NCI-H128 (cell line): ENCODE measurements at regions not wholly inside any gene's neighbourhood (a gene's known extent, or its start where the extent isn't known, plus 50 kb on each side); places are given as distances from the start of the nearest gene placed in this dataset.

Source experiments
- DNase-seq: peaks from one replicate; lab custom pipeline; 2025; ENCODE audit not compliant: unreplicated experiment; lab: John Stamatoyannopoulos, UW

DNA sequence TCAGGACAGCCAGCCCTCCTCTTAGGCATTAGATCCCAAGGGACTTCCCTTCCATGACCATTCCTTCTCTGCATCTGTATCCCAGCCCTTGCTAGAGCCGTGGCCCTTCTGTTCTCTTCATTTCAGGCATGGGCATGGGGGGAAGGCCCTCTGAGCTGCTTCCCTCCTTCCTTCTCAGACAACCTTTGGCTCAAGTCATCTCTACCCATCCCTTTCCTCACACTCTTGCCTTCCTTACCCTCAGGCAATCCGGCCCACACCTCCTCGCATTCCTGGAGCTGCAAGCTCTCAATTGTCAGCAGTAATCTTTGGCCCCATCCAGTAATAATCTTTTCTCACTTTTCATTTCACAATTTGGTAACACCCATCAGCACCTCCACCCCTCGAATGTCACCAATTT is 426.9 kb upstream of the JARID2 start:
- DNase-seq = no peak

DNA sequence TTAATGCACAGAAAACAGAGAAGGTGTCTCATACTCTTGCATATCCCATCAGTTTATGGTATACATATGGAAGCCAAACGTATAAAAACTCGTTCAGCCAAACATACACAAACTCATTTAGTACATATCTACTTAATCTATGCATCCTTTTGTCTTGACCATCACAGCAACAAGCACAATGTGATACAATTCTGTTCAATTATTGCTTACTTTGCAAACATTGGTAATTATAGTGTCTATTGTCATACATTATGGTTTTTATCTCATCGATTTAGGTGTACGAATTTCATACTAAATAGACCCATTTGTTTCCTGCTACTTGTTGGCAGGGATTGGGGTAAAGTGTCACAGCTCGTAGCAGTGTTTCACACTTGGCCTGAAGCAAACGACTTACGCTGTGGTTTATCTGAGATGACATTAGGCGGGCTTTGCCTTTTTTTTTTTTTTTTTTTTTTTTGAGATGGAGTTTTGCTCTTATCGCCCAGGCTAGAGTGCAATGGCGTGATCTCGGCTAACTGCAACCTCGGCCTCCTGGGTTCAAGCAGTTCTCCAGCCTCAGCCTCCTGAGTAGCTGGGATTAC is 425.9 kb upstream of the JARID2 start:
- no peak for DNase-seq

DNA sequence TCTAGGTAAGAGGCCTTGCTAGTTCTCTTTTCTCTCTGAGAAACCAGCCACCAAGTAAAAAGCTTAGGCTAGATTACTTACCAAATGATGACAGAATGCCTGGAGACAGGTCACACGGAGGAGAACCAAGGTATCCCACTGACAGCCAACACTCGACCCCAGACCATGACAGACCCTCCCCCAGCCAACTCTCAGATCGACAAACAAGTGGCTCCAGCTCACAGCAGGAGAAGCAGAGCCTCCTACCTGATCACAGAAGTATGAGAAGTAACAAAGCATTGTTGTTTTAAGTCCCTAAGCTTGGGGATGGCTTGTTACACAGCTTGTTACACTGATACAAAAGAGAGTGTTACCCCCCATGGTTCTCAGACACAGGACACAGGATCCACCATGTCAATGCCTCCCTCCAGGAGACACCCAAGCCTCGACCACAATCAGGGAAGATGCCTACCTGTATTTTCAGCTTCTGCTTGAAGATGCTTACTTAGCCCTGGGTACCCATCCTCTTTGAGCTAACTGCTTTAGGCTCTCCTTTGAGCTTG is 423.8 kb upstream of the JARID2 start:
- DNase-seq = no peak

DNA sequence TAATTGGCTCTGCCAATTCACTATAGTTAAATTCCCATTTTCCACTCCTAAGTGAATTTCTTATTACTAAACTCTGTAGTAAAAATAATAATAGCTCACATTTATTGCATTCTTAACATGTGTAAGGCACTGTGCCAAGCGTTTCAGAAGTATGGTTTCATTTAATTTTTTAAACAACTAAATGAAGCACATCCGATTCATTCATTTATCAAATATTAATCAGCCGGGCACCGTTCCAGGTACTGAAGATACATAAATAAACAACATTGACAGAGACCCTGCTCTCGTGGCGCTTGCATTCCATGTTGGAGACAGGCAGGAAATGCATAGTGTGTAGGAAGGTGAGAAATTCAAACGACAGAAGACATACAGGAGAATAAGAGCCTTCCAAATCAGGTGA is 423.2 kb upstream of the JARID2 start:
- DNase-seq = no peak

DNA sequence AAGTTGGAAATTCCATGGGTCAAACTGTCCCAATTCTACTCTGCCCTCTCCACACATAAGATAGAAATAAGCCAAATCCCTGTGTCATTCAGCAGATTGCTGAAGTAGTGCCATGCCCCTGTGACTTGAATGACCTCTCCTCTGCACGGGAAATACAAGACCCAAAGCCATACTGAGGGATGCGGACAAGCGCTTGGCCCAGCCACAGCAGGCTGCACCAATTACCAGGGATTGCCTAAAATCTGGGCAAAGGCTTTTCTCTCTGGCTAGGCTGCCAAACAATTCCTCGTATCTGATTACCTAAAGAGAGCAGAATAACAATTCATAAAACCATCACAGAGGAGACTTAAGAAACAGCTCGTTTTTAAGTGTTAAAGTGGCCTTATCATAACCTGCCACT is 421.8 kb upstream of the JARID2 start:
- DNase-seq = no peak

DNA sequence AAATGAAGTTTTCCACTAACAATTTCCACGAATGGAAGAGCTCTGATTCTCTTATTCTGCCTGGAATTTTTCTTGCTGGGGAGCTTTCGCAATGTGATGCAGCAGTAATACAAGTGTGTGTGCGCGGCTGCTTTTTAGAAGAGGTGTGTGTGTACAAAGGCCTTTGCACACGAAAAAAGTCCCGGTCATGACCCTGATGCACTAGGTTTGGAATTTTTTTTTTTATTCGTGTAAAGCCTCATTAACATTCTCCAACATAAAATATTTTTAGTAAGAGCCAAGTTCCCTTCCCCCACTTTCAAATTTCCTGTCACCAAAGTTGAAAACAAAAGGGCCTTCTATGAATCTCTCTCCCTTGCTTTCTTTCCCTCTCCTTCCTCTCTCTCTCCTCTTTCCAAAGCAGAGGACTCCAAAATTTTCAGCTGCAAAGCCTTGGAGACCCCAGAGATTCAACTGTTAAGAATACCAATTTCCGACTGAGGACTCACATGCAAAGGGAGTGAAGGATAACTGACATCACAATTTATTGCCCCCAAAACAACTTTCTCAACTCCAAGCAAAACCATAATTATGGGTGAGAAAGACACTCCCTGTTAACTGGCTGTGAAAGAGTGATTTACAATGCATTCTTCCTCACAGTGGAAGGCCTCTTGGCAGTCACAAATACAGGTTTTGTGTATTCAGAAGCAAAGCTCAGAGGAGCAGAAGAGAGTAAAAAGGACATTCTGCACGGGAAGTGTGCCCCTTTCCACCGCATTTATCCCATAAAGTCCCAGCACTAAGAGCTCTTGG is 421.2 kb upstream of the JARID2 start:
- no peak for DNase-seq

DNA sequence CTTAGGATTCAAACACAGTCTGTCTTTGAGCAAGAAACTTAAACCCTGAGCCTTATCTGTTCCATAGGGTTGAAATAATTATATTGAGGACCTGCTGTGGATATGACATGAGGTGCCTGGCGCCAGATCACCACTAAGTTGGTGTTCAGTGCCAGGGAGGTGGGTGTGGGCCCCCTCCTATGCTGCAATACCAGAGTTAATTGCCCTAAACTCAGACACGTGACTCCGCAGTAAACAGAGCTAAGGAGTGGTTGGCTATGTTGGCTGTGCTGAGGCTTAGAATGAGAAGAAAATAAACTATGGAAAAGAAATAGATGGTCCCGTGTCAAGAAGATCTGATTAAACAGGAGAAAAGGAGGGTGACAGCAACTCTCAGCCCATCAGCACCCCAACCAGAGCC is 419.4 kb upstream of the JARID2 start:
- no peak for DNase-seq

DNA sequence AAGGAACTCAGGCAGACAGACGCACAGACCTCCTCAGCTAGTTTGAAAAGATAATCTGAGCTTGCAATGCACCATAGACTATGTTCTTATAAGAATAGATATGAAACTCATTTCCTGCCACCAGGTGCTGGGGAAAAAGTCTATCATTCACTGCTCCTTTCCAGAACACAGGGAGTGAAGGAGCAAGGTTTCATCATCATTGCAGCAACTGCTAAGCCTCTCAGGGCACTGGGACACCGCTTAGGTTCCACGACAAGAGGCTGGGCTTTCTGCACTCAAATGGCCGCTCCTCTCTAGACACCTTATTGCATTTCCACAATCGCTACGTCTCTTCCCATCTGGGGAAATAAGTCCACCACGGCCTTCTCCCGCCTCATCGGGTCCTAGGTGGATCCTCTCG is 418.5 kb upstream of the JARID2 start:
- DNase-seq = no peak

DNA sequence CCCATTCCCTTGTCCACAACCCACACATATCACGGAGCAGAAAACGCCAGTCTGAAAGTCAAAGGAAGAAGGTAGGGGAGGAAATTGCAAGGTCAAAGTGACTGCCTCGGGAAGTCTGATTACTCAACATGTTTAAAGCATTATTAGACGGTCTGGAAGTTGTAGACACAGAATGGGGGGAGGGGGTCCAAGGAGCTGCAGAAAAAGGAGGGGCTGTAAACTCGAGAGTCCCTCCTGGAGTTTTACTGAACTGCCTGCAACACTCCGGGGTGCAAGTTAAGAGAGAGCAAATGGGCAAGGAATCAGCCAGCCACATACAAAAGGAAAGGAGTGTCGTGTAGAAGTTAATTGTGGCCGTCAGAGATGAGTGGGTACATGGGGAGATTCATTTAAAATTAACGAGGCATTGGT is 417.7 kb upstream of the JARID2 start:
- no peak for DNase-seq

DNA sequence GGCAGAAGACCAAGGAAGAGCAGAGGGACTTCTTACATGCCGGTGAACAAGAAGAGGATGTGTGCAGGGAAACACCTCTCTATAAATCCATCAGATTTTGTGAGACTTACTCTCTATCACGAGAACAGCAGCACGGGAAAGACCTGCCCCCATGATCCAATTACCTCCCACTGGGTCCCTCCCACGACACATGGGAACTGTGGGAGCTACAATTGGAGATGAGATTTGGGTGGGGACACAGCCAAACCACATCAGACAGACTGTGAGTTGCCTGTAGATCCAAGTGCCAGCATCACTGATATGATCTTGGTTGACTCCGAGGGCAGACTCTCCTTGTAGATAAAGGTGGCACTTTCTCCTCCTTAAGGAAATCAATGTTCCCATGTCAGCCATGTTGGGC is 414.8 kb upstream of the JARID2 start:
- no peak for DNase-seq

DNA sequence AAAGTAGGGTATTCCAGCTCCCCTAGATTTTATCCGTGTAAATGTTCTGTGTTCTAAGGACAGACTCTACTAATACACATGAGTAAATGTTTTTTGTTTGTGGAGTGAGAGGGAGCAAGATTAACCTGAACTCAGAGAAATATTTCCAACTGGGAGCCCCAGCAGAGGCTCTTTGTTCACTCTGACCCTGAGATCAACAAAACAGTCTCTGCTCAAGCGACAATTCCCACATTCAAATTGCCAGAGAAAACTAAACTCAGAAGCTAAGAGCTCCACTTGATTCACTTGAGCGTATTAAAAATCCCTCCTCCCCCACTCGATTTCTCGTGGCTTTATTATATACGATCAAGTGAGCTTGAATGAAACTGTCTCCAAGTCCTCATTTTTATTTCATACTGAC is 413.9 kb upstream of the JARID2 start:
- DNase-seq = peak; percentile 7

DNA sequence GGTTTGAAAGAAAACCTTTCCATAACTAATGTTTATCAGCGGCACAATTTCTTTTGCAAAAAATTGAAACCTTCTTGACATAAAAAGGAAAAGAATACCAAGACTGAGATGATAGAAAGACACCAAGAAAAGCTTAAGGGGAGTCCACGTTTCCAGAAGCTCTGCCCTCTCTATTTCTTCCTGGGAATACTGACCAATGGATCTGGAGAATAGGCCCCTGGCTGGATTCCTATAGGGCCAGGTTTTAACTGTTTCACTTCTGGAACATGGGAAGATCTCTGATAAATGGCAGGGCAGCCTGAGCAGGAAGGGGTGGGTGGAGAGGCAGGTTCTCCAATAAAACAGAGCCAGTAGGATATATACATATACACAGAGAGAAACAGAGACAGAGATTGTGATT is 413.4 kb upstream of the JARID2 start:
- DNase-seq = no peak

DNA sequence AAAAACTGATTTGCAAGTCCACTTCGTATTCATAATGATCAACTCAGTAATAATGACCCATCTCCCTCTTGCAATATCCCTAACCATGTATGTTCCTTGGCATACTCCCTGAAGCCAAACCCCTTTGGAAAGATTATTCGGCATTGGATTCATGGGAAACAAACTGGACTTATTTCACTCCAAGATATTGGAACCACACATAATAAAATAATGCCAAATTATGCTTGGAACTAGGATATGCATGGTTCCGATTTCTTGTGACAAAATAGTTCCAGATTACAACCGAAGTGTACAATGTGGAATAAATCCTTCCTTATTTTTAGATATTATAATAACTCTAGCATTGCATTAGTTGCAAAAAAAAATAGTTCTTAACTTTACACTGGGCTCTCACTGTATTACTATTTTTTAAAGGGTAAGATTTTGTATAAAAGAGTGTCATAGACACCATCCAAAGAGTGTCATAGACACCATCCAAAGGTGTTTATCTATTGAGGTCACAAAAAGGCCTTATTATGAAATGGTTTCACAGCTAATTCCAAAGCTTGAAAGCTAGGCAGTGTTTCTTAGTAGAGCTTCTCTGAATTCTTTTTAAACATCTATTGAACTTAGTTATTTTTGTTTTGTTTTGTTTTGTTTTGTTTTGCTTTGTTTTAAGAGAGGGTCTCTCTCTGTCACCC is 410.9 kb upstream of the JARID2 start:
- no peak for DNase-seq

DNA sequence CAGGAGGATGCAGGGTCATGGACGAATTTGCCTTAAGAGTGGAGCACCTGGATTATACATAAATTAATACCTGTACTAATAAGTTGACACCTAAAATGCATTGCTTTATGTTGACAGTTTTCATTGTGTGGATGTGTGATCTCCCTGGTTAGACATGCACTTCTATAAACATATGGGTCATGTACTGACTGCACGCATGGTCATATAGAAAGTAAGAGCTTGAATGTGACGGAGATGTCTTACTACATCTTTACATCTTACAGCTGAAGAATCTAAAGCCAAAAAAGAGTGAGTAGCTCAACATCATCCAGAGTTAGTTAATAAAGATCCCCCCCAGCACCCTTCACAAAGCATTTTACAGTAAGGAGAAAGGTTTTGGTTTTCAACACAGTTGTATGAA is 408.4 kb upstream of the JARID2 start:
- DNase-seq = no peak

DNA sequence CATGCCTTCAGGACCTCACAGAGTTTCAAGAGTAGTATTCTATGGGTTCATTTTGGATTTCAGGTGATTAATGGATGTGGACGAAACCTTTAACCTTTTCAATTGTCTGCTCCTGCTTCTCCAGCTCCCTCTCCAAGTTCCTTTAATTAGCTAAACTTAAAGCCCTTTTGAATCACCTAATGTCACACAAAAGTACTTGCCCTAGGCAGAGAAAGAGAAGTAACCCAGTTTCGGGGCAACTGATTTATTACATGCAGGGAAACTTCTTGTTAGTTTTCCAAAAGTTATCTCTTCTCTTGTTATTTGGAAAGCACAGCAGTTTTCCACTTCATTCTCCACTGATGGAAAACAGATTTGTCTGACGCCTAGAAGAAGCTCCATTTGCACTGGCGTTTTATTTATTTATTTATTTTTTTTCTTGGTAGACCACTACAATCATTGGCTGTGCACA is 407.7 kb upstream of the JARID2 start:
- no peak for DNase-seq

DNA sequence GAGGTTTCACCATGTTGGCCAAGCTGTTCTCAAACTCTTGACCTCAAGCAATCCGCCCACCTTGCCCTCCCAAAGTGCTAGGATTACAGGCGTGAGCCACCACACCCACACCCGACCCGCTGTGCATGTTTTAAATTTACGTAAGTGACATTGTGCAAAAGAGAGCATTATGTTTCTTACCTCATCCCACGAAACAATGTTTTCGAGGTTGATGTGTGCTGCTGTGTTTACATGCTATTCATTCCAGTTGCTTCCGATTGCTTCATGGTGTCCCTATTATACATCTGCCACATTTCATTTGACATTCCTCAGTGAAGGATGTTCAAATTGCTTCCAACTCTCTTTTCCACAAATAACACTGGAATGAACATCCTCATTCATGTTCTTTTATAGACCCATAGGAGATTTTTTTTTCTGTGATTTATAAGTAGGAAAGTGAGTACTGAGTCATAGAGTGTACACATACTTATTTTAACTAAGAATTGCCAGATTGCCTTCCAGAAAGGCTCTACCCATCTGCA is 403.9 kb upstream of the JARID2 start:
- no peak for DNase-seq

DNA sequence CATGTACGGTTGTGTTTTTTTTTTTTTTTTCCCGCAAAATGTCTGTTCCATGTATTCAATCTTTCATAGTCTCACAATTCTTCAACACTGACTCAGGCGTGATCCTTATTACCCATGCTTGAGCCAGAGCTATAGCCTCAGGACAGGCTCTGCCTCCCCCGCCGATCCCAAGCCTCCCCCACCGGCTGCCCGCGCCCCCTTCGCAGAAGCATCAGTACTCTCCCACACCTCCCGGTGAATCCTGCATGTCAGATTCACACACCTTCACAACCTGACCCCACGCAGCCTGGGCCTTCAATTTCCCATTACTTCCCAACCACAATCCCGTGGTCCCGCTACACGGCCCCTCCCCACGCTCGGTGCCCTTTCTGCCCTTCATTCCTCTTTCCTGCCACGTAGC is 401.5 kb upstream of the JARID2 start:
- DNase-seq = no peak

DNA sequence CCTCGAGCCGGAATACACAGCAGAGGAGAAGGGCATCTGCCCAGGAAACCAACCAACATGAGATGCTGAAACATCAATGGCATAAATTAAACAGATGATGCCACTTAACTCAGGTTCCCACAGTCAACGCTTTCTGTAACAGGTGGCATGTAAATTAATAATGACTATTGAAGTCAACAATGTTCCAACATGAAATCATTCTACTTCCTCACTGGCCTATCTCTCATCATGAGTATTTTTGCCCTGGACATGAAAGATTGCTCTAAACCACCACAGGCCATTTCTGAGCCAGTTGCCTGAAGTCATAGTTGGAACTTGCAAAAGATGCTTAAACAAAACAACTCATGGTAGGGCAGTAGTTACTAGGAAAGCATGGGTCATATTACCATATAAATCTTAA is 397.9 kb upstream of the JARID2 start:
- no peak for DNase-seq

DNA sequence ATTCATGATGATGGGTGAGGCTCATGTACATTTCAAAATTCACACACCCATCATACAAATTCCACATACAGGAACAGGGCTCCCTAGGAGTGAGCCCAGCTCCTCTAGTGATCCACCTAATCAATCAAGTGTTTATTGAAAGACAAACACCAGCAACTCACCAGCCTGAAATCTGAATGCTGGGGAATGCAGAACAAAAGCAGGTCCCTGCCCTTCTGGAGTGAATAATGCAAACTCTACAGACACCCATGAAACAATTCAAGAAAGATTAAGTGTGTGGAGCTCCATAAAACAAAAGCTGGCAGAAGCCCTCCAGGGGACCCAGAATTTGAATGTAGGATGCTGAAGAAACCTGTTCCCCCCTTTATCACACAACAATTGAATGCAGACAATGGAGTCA is 396.7 kb upstream of the JARID2 start:
- no peak for DNase-seq

DNA sequence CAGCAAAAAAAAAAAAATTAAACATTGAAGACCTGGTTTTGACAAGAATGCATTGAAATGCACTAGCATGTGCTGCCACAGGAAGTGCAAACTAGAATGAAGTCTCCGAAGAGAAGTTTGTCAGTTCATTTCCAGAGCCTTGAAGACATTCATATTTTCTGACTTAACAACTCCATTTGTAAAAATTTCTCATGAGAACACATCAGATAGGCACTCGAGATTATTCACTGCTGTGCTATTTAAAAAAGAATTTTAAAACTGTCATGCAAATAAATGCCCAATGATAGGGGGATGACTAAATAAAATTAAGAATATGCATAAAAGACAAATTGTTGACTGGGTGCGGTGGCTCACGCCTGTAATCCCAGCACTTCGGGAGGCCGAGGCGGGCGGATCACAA is 394.6 kb upstream of the JARID2 start:
- no peak for DNase-seq

DNA sequence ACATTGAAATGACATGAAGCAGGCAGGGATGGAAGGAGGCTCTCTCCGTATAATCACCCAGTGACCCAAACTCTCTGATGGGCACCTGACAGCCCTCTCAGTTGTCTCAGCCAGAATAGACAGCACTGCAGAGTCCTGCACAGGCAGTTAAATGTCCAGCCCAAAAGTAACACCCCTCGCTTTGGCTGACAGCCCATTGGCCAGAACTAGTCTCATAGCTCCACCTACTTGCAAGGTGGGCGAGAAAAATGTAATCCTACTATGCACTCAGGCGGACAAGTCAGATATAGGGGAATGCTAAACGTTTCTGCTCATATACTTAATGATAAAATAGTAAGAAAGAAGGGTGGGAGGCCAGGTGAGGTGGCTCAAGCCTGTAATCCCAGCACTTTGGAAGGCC is 393.5 kb upstream of the JARID2 start:
- DNase-seq = no peak

DNA sequence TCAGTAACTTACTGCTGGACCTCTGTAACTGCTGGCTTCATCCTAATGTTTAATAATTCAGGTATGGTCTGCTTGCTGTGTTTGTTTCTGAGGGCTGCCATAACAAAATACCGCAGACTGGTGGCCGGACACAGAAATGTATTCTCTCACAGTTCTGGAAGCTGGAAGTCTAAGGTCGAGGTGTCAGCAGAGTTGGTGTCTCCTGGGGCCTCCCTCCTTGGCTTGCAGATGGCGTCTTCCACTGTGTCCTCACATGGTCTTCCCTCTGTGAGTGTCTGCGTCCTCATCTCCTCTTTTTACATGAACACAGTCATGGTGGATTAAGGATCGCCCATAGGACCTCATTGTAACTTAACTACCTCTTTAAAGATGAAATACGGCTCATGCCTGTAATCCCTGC is 389.7 kb upstream of the JARID2 start:
- no peak for DNase-seq
